Parathyroid adenoma (tissue), 2 donors: ENCODE measurements at regions not wholly inside any gene's neighbourhood (a gene's known extent, or its start where the extent isn't known, plus 50 kb on each side); places are given as distances from the start of the nearest gene placed in this dataset.

ENCODE experiments used
- H2AFZ ChIP-seq: fragments of 300-600 bp; sonication (generic); one replicate; pipeline ENCODE4 v1.7.0; 2017; ENCODE audit warnings: antibody characterized with exemption, mild to moderate bottlenecking
- H3K27ac ChIP-seq: fragments of 300-600 bp; sonication (generic); one replicate; pipeline ENCODE4 v1.7.0; 2017
- H3K27me3 ChIP-seq: fragments of 300-600 bp; sonication (generic); one replicate; pipeline ENCODE4 v1.7.0; 2017; ENCODE audit warnings: low read length; ENCODE audit not compliant: control insufficient read depth, insufficient read depth
- H3K36me3 ChIP-seq: fragments of 300-600 bp; sonication (generic); one replicate; pipeline ENCODE4 v1.7.0; 2017; ENCODE audit warnings: low read length; ENCODE audit not compliant: control insufficient read depth, insufficient read depth
- H3K4me1 ChIP-seq: fragments of 300-600 bp; sonication (generic); one replicate; pipeline ENCODE4 v1.7.0; 2017; ENCODE audit warnings: control low read depth
- H3K4me2 ChIP-seq: fragments of 300-600 bp; sonication (generic); one replicate; pipeline ENCODE4 v1.7.0; 2017; ENCODE audit warnings: low read length
- H3K4me3 ChIP-seq: fragments of 300-600 bp; sonication (generic); one replicate; pipeline ENCODE4 v1.7.0; 2017; ENCODE audit warnings: low read depth, low read length
- H3K79me2 ChIP-seq: fragments of 300-600 bp; sonication (generic); one replicate; pipeline ENCODE4 v1.7.0; 2017; ENCODE audit warnings: control low read depth
- H3K9ac ChIP-seq: fragments of 300-600 bp; sonication (generic); one replicate; pipeline ENCODE4 v1.7.0; 2017; ENCODE audit warnings: mild to moderate bottlenecking
- H3K9me3 ChIP-seq: fragments of 300-600 bp; sonication (generic); one replicate; pipeline ENCODE4 v1.7.0; 2017; ENCODE audit warnings: low read length; ENCODE audit not compliant: control insufficient read depth
- TF ChIP-seq, protein P1 (sequence below): fragments of 300-600 bp; sonication (generic); IDR thresholded peaks from one replicate; pipeline ENCODE4 v1.7.0; 2017; ENCODE audit warnings: antibody characterized with exemption, mild to moderate bottlenecking
- donor health status: primary hyperparathyroidism.

DNA sequence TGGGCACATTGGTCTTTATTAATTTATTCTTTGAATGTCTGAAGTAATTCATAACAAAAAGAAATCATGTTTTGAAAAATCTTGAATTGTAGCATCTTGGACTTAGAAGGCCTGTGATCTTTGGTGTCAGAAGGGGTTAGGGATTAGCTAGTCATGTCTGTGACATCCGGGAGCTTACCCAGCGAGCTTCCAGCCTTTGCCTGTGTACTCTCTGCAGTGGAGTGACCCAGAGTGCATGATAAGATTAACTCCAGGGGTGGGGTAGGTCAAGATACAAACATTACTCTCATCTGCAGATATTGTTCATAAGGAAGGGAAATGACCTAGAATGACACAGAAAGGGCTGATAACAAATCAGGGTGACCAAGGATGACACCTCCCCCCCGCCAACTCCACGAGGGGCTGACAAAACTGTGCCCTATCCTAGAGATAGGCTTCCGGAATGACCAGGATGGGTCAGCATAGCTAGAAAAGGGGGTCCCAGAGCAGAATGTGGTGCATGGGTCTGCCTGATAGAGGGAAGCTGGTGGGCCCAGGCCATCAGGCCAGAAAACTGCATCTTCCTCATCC lies 56.6 kb upstream of the BLCAP start:
- no peak overlapping the region for H3K4me2 ChIP-seq
- H3K36me3 ChIP-seq = no peaks in the 10 kb centered on the region
- H3K4me1 ChIP-seq = no peaks in the 10 kb centered on the region
- H3K4me3 ChIP-seq = no peak overlapping the region
- H3K9ac ChIP-seq = no peak overlapping the region
- no peak overlapping the region for H3K27ac ChIP-seq
- TF ChIP-seq, protein P1, sequence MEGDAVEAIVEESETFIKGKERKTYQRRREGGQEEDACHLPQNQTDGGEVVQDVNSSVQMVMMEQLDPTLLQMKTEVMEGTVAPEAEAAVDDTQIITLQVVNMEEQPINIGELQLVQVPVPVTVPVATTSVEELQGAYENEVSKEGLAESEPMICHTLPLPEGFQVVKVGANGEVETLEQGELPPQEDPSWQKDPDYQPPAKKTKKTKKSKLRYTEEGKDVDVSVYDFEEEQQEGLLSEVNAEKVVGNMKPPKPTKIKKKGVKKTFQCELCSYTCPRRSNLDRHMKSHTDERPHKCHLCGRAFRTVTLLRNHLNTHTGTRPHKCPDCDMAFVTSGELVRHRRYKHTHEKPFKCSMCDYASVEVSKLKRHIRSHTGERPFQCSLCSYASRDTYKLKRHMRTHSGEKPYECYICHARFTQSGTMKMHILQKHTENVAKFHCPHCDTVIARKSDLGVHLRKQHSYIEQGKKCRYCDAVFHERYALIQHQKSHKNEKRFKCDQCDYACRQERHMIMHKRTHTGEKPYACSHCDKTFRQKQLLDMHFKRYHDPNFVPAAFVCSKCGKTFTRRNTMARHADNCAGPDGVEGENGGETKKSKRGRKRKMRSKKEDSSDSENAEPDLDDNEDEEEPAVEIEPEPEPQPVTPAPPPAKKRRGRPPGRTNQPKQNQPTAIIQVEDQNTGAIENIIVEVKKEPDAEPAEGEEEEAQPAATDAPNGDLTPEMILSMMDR = no peak
- H2AFZ ChIP-seq = no peak overlapping the region
- peaks cover 4% of the 10 kb centered on the region for H3K27me3 ChIP-seq
- peaks cover 3% of the 10 kb centered on the region for H3K9me3 ChIP-seq
- H3K79me2 ChIP-seq = no peaks in the 10 kb centered on the region

DNA sequence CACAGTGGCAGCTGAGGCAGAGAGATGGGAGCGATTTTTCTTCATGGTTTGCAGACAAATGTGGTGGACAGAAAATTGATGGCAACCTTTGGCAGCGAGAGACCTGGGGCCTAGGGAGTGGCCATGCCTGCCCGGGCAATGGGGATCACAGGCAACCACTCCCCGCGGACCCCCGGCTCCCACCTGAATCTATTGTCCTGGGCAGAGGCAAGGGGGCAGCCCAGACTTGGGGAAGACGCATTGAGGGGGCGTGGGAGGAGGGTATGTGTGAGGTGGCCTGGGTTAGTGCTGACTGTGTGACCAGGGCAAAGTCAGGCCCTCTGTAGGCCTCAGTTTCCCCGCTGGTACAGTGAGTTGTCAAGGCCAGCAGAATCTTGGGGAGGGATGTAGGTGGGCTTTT lies 53.6 kb upstream of the BLCAP start:
- no peak overlapping the region for H3K4me2 ChIP-seq
- H3K36me3 ChIP-seq = no peaks in the 10 kb centered on the region
- H3K27ac ChIP-seq = no peak overlapping the region
- H3K4me1 ChIP-seq = no peaks in the 10 kb centered on the region
- TF ChIP-seq, protein P1 = no peak
- H3K27me3 ChIP-seq = peaks cover 4% of the 10 kb centered on the region
- no peak overlapping the region for H2AFZ ChIP-seq
- no peak overlapping the region for H3K4me3 ChIP-seq
- H3K79me2 ChIP-seq = no peaks in the 10 kb centered on the region
- no peaks in the 10 kb centered on the region for H3K9me3 ChIP-seq
- H3K9ac ChIP-seq = no peak overlapping the region

DNA sequence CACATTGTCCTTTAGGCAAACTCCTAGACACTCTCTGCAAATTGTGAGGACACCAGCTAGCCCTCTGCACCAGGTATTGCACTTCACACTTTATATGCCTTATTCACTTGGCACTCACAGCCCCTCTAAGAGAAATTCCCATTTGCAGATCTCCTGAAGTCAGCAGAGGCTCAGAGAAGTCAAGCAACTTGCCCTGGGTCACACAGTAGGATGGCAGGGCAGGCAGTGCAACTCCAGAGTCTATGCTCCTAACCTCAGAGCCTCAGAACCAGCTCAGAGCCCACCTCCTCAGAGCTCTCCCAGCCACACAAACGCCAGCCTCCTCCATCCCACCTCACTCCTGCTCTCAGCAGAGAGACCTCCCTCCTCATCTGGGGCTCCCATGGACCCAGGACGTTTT lies 52.4 kb upstream of the BLCAP start:
- TF ChIP-seq, protein P1 = no peak
- Histone ChIP-seq H3K36me3 (no peaks in the 10 kb centered on the region), H3K4me1 (no peaks in the 10 kb centered on the region), H2AFZ (no peak overlapping the region), H3K9me3 (no peaks in the 10 kb centered on the region), H3K9ac (no peak overlapping the region), H3K27me3 (no peaks in the 10 kb centered on the region), H3K27ac (no peak overlapping the region), H3K4me2 (no peak overlapping the region), H3K79me2 (no peaks in the 10 kb centered on the region), H3K4me3 (no peak overlapping the region)

DNA sequence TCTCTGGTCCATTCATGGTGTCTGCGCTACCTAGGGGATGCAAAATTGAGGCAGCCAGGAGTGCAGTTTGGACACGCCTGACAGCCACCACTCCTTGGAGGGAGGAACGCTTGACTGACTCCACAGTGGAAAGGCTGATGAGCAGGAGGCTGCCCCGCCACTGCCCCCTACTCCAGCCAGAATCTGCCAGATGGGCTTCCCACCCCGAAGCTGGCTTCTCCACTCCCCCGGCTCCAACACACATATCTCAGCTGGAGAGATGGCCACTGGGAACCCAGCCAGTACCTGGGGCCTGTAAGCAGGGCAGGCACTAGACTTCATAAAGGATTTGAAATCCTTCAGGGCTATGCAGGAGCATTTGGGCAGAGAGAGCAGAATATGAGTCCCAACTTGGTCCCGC lies 51.4 kb upstream of the BLCAP start:
- H2AFZ ChIP-seq = no peak overlapping the region
- no peak overlapping the region for H3K4me3 ChIP-seq
- TF ChIP-seq, protein P1 = no peak
- H3K79me2 ChIP-seq = no peaks in the 10 kb centered on the region
- no peak overlapping the region for H3K27ac ChIP-seq
- no peaks in the 10 kb centered on the region for H3K36me3 ChIP-seq
- no peak overlapping the region for H3K4me2 ChIP-seq
- H3K9ac ChIP-seq = no peak overlapping the region
- H3K9me3 ChIP-seq = no peaks in the 10 kb centered on the region
- H3K27me3 ChIP-seq = no peaks in the 10 kb centered on the region
- no peaks in the 10 kb centered on the region for H3K4me1 ChIP-seq

DNA sequence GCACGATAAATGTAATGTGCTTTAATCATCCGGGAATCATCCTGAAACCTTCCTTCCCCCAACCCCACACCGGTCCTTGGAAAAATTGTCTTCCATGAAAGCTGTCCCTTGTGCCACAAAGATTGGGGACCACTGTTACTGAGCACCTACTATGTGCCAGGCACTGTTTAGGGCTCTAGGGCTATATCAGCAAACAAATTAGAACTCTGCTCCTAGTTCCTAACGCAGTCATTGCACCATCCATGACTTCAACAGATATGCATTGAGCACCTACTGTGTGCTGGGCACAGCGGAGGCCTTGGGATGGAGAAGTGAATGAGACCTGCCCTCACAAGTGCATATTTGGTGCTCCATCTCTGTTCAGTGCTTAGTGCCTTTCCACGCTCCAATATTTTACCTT lies 50.3 kb upstream of the BLCAP start:
- TF ChIP-seq, protein P1 = no peak

More for the DNA sequence above, 50.3 kb upstream of the BLCAP start:
- Histone ChIP-seq H3K9me3 (no peaks in the 10 kb centered on the region), H3K27me3 (no peaks in the 10 kb centered on the region), H3K79me2 (no peaks in the 10 kb centered on the region), H3K4me1 (no peaks in the 10 kb centered on the region), H3K27ac (no peak overlapping the region), H3K4me2 (no peak overlapping the region), H3K36me3 (no peaks in the 10 kb centered on the region), H2AFZ (no peak overlapping the region), H3K9ac (no peak overlapping the region), H3K4me3 (no peak overlapping the region)
